ENCODE measurements at regions not wholly inside any gene's neighbourhood (a gene's known extent, or its start where the extent isn't known, plus 50 kb on each side); places are given as distances from the start of the nearest gene placed in this dataset.

DNA sequence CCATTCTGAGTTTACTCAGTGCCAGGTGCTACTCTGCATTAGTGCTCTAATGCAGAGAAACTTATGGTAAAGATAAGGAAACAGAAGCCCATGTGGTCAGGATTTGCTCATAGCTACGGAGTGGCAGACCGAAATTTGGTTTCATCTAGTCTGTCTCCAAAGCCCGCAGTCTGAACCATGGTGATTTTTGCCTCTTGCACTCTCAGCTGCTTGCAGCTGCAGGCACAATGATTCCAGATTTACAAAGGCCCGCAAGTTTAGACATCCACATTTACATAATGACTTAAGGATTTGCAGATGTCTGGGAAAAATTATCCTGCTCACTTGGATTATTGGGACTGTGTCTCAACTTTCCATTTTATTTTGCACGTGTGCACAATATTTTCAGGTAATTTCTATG is 161.3 kb upstream of the KCNJ6 start:
- CTCF ChIA-PET (ENCODE audit: unreplicated experiment) = no interaction called here

GRCh38 chr21:38080888-38081287 is 164.6 kb upstream of the KCNJ6 start:
- Histone ChIP-seq H3K9me3 (ENCODE audit: low read length) (no peaks in the 10 kb centered on the region), H3K9me2 (ENCODE audit: insufficient read depth, low read length) (no peaks in the 10 kb centered on the region), H3K27ac (ENCODE audit: low read depth, low read length, poor library complexity, severe bottlenecking) (no peak overlapping the region), H3K36me3 (ENCODE audit: insufficient read depth, low read length) (no peaks in the 10 kb centered on the region), H3K4me3 (ENCODE audit: low read depth, low read length, poor library complexity, severe bottlenecking) (no peak overlapping the region), H3K4me2 (ENCODE audit: low read length) (no peak overlapping the region), H2AFZ (ENCODE audit: low read length) (no peak overlapping the region), H3K4me1 (ENCODE audit: insufficient read depth, low read length, poor library complexity, severe bottlenecking) (no peaks in the 10 kb centered on the region), H4K20me1 (ENCODE audit: insufficient read depth, low read length) (no peaks in the 10 kb centered on the region), H3K79me2 (ENCODE audit: insufficient read depth, low read depth, low read length) (no peaks in the 10 kb centered on the region)
- ChIA-PET CTCF (ENCODE audit: unreplicated experiment) (no interaction called here), POLR2A (no interaction called here)
- no peak for TF ChIP-seq CTCF (conservative IDR thresholded peaks at IDR 0.05; ENCODE audit: low read length)
- no peak for TF ChIP-seq EZH2phosphoT487 (IDR thresholded peaks at IDR 0.05; ENCODE audit: borderline replicate concordance, low read depth, low read length)
- intact Hi-C loops (cut with micrococcal nuclease; ENCODE audit: unreplicated experiment) = no loop called here
- BruUV-seq (replicated peaks) = no TSS peak
- no peak for DNase-seq (ENCODE audit: low spot score)

More for the DNA sequence above, 161.3 kb upstream of the KCNJ6 start:
- Histone ChIP-seq H3K4me1 (ENCODE audit: insufficient read depth, low read length, poor library complexity, severe bottlenecking) (no peaks in the 10 kb centered on the region), H3K9me2 (ENCODE audit: insufficient read depth, low read length) (no peaks in the 10 kb centered on the region), H3K4me3 (ENCODE audit: low read depth, low read length, poor library complexity, severe bottlenecking) (no peak overlapping the region), H4K20me1 (ENCODE audit: insufficient read depth, low read length) (no peaks in the 10 kb centered on the region), H3K27ac (ENCODE audit: low read depth, low read length, poor library complexity, severe bottlenecking) (no peak overlapping the region), H3K79me2 (ENCODE audit: insufficient read depth, low read depth, low read length) (no peaks in the 10 kb centered on the region), H2AFZ (ENCODE audit: low read length) (no peak overlapping the region), H3K36me3 (ENCODE audit: insufficient read depth, low read length) (no peaks in the 10 kb centered on the region), H3K4me2 (ENCODE audit: low read length) (no peak overlapping the region), H3K9me3 (ENCODE audit: low read length) (no peaks in the 10 kb centered on the region)
- intact Hi-C loops (cut with micrococcal nuclease; ENCODE audit: unreplicated experiment) = no loop called here
- no TSS peak for BruUV-seq (replicated peaks)
- TF ChIP-seq CTCF (conservative IDR thresholded peaks at IDR 0.05; ENCODE audit: low read length) = no peak
- TF ChIP-seq EZH2phosphoT487 (IDR thresholded peaks at IDR 0.05; ENCODE audit: borderline replicate concordance, low read depth, low read length) = no peak
- POLR2A ChIA-PET = interaction anchor here (0.5 kb wide), 1 partner anchor 908 kb away, joined by 5 read pairs; no protein-coding TSS in a partner anchor
- no peak for DNase-seq (ENCODE audit: low spot score)

GRCh38 chr21:38081708-38082107 is 165.5 kb upstream of the KCNJ6 start:
- H3K36me3 ChIP-seq (ENCODE audit: insufficient read depth, low read length) = no peaks in the 10 kb centered on the region
- intact Hi-C loops (cut with micrococcal nuclease; ENCODE audit: unreplicated experiment) = no loop called here

More at GRCh38 chr21:38081708-38082107, 165.5 kb upstream of the KCNJ6 start:
- Histone ChIP-seq H3K9me2 (ENCODE audit: insufficient read depth, low read length) (no peaks in the 10 kb centered on the region), H3K27ac (ENCODE audit: low read depth, low read length, poor library complexity, severe bottlenecking) (no peak overlapping the region), H2AFZ (ENCODE audit: low read length) (no peak overlapping the region), H3K4me3 (ENCODE audit: low read depth, low read length, poor library complexity, severe bottlenecking) (no peak overlapping the region), H4K20me1 (ENCODE audit: insufficient read depth, low read length) (no peaks in the 10 kb centered on the region), H3K4me2 (ENCODE audit: low read length) (no peak overlapping the region), H3K79me2 (ENCODE audit: insufficient read depth, low read depth, low read length) (no peaks in the 10 kb centered on the region), H3K4me1 (ENCODE audit: insufficient read depth, low read length, poor library complexity, severe bottlenecking) (no peaks in the 10 kb centered on the region), H3K9me3 (ENCODE audit: low read length) (no peaks in the 10 kb centered on the region)
- POLR2A ChIA-PET = no interaction called here
- CTCF ChIA-PET (ENCODE audit: unreplicated experiment) = no interaction called here
- no peak for TF ChIP-seq CTCF (conservative IDR thresholded peaks at IDR 0.05; ENCODE audit: low read length)
- no TSS peak for BruUV-seq (replicated peaks)
- no peak for DNase-seq (ENCODE audit: low spot score)

Measured in OCI-LY7 (cell line).